Upper lobe of left lung (tissue), 4 donors: ENCODE measurements at regions not wholly inside any gene's neighbourhood (a gene's known extent, or its start where the extent isn't known, plus 50 kb on each side); places are given as distances from the start of the nearest gene placed in this dataset.

ENCODE experiments used
- EP300 ChIP-seq, 4 donors: sonication (generic); formaldehyde crosslinking; IDR thresholded peaks; one replicate each; pipeline ENCODE4 v1.5.1; 2017; ENCODE audit warnings: antibody characterized with exemption in 4 of 4, control low read depth in 2 of 4
- POLR2A ChIP-seq, 4 donors: fragments of 450-650 bp; IDR thresholded peaks; one replicate each; pipeline ENCODE4 v1.5.1; 2016 to 2017; ENCODE audit warnings: antibody characterized with exemption in 4 of 4, mild to moderate bottlenecking in 2 of 4
- TF ChIP-seq, protein P1 (sequence below), 6 experiments: fragments of 450-650 bp in 4 of 6; fragments of 200-600 bp in 2 of 6; sonication (generic) in 2 of 6; IDR thresholded peaks; one replicate each; pipeline ENCODE4 v1.5.1; 2016 to 2019; ENCODE audit warnings: antibody characterized with exemption in 6 of 6

DNA sequence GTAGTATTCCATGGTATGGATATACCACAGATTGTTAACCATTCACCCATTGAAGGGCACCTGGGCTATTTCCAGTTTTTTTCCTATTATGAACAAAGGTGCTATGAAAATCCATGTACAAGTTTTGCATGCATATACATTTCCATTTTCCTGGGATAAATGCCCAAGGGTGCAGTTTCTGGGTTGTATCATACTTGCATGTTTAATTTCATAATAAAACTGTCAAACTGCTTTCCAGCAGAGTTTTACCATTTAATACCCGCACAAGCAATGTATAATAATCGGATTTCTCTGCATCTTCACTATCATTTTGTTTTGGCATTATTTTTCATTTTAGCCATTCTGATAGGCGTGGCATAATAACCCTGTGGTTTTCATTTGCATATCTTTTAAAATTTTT lies 154.3 kb upstream of the CXCL12 start:
- TF ChIP-seq POLR2A (IDR thresholded peaks at IDR 0.05) (no peak), EP300 (IDR thresholded peaks at IDR 0.05) (no peak)
- TF ChIP-seq, protein P1, sequence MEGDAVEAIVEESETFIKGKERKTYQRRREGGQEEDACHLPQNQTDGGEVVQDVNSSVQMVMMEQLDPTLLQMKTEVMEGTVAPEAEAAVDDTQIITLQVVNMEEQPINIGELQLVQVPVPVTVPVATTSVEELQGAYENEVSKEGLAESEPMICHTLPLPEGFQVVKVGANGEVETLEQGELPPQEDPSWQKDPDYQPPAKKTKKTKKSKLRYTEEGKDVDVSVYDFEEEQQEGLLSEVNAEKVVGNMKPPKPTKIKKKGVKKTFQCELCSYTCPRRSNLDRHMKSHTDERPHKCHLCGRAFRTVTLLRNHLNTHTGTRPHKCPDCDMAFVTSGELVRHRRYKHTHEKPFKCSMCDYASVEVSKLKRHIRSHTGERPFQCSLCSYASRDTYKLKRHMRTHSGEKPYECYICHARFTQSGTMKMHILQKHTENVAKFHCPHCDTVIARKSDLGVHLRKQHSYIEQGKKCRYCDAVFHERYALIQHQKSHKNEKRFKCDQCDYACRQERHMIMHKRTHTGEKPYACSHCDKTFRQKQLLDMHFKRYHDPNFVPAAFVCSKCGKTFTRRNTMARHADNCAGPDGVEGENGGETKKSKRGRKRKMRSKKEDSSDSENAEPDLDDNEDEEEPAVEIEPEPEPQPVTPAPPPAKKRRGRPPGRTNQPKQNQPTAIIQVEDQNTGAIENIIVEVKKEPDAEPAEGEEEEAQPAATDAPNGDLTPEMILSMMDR (IDR thresholded peaks at IDR 0.05) = no peak
